ENCODE measurements at regions not wholly inside any gene's neighbourhood (a gene's known extent, or its start where the extent isn't known, plus 50 kb on each side); places are given as distances from the start of the nearest gene placed in this dataset.
"Not testable (repeated sequence)": the region's sequence is repeated elsewhere in the genome, so short reads cannot be mapped to it uniquely, and the experiment has no call there.

- no peak for DNase-seq (ENCODE audit: low read depth in 2 of 2)
These were observed 192.8 kb upstream of the RGS6 start for GRCh38 chr14:71739273-71739990.

- DNase-seq (ENCODE audit: low read depth in 2 of 2), result no peak
These were observed 191.0 kb upstream of the RGS6 start for GRCh38 chr14:71741241-71741640.

DNA sequence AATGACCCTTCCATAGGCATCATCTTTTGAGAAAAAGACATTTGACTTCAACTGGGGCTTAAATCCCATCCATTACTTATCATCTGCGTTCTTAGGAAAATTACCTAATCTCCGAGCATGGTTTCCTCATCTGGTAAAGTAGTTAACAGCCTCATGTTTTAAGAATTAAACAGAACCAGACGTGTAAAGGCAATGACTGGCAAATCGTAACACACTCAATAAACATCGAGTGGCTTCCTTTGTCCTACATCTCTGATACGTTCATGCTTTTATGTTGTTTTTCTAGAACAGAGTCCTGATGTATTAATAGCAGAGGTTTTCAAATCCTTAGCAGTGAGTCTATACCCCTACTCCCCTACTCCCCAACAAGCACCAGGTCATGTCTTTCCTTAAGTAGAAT is 189.7 kb upstream of the RGS6 start:
- no peak for DNase-seq (ENCODE audit: low read depth in 2 of 2)

- no peak for DNase-seq (ENCODE audit: low read depth in 2 of 2)
These were observed 187.2 kb upstream of the RGS6 start for GRCh38 chr14:71745072-71745471.

- DNase-seq (ENCODE audit: low read depth in 2 of 2), result no peak
These were observed 184.0 kb upstream of the RGS6 start for GRCh38 chr14:71748196-71748595.

GRCh38 chr14:71749613-71750238 is 182.5 kb upstream of the RGS6 start:
- no peak for DNase-seq (ENCODE audit: low read depth in 2 of 2)

GRCh38 chr14:71751264-71751663 is 181.0 kb upstream of the RGS6 start:
- no peak for DNase-seq (ENCODE audit: low read depth in 2 of 2)

DNA sequence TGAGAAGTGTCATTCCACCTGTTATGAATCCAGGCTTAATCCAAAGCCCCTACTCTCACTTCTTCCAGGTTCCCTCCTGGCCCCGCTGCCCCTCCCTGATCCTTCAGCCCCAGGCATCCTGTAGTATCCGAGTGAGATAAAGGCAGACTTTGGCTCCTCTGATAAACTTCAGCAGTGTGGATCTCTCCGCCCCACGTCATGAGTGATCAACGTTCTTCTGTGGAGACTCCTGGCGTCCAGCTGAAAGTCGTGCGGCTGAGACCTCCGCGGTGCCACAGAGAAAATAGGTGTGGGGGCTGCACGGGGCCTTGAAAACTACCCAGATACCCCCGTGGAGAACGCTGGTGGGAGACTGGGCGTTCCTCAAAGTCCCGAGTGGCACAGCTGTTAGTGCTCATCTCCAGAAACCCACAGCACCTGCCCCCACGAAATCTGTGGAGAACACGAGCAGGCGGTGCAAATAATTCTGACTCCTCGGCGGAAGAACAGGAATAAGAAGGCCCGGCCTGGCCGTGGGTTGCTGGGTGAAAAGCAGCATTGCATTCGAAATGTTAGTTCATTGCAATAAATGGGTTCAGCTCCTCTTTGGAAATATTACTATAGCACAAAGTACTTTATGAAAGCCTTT is 180.0 kb upstream of the RGS6 start:
- no peak for DNase-seq (ENCODE audit: low read depth in 2 of 2)

DNA sequence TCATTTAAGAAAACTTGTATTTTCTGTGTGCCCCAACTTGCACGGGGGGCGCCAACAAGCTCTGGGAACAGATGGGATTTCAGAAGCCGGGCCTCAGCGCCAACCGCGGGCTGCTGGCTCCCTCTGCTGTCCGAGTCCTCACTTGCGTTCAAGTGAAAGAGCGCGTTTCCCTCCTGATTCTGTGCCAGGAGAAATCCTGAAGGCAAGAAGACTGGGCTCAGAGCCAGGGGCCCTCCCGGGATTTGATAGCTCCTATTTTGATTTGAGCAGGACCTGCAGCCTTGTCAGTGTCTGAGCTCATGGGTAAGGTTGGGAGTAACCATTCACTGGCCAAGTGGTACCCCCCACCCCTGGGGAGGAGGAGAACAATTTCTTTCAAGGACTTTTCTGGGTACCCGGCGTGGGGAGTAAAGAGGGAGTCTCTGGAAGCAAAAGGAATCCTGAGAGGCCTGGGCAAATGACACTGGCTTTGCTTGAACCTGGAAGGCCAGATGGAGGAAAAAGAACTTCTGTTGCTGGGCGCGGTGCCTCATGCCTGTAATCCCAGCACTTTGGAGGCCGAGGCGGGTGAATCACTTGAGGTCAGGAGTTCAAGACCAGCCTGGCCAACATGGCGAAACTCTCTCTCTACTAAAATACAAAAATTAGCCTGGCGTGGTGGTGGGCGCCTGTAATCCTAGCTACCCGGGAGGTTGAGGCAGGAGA is 179.0 kb upstream of the RGS6 start:
- peak; percentile 35 to 49 for DNase-seq (ENCODE audit: low read depth in 2 of 2)

DNA sequence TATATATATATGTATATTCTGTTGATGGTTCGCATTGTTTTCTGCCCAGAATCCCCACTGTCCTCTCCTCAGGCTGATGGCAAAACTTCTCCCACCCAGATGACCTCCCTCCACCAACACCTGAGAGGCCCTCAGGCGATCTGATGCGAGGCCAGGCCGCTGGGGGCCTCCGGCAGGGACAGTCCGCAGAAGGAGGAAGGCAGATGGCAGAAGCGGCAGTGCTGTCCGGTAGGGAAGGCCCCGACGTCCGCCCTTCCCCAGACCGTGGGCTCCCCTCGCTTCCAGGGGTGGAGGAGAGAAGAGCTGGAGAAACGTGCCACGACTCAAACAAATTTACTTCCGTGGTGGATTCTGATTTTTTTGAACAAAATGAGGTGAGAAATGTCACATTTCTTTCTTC is 178.3 kb upstream of the RGS6 start:
- no peak for DNase-seq (ENCODE audit: low read depth in 2 of 2)

DNA sequence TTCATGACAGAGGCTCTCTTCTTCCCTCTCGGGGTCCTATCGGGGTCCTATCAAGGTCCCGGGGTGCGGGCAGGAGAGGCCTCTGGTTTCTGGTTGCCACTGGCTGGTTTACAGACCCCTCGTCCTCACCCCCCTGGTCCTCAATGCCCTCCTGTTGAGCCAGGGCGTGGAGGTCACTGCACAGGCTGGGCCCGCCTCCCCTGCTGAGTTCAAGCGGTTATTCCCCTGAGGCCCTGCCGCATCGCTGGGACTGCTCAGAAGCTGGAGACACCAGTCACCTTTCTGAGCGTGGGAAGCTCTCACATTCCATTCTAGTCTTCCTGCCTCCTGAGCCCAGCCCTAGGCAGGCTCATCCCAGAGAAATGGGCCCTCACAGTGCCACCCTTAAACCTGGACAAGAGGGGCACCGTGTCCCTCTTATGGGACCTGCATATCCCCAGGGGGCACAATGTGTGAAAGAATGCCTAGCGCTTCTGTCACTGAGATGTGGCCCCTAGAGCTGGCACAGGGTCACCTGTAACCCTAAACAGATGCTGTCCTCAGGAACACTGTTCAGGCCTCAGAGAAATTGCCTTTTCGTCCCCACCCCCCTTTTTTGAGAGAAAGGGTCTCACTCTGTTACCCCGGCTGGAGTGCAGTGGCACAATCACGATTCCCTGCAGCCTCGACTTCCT is 177.7 kb upstream of the RGS6 start:
- DNase-seq (ENCODE audit: low read depth in 2 of 2), result no peak

- DNase-seq (ENCODE audit: low read depth in 2 of 2), result no peak
These were observed 173.8 kb upstream of the RGS6 start for GRCh38 chr14:71758229-71758951.

- no peak for DNase-seq (ENCODE audit: low read depth in 2 of 2)
These were observed 169.7 kb upstream of the RGS6 start for GRCh38 chr14:71762575-71762974.

DNA sequence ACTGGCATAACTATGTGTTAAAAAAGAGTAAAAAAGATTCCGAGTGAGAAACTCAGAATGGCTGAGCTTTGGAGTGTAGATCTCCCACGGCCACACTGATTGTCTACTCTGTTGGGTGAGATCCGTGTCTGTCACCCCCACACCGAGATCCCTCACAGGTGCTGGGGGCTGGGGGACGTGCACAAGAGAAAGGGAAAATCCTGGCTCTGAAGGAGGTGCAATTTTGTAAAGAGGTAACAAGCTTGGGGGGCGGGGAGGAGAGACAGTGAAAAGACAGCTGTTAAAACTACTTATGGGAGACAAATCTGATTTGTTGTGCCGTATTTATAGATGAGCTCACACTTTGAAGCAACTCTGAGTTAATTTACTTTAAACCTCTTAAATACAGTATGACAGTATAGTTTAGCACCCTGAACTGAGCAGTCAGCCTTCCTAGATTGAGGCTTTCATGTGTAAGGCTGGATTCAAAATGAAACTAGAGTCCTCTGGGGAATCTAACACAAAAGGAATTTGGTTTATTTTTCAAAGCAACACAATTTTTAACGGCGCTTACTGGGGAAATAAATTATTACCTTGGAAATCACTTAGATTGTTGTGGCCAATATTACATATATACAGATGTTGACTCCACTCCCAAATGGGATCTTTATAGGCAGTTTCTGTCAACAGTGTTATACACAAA is 167.4 kb upstream of the RGS6 start:
- DNase-seq (ENCODE audit: low read depth in 2 of 2), result no peak

- no peak for DNase-seq (ENCODE audit: low read depth in 2 of 2)
These were observed 166.7 kb upstream of the RGS6 start for GRCh38 chr14:71765505-71765904.

- no peak for DNase-seq (ENCODE audit: low read depth in 2 of 2)
These were observed 161.8 kb upstream of the RGS6 start for GRCh38 chr14:71770431-71770830.

GRCh38 chr14:71771421-71771820 is 160.8 kb upstream of the RGS6 start:
- not testable (repeated sequence) for DNase-seq (ENCODE audit: low read depth in 2 of 2)

DNA sequence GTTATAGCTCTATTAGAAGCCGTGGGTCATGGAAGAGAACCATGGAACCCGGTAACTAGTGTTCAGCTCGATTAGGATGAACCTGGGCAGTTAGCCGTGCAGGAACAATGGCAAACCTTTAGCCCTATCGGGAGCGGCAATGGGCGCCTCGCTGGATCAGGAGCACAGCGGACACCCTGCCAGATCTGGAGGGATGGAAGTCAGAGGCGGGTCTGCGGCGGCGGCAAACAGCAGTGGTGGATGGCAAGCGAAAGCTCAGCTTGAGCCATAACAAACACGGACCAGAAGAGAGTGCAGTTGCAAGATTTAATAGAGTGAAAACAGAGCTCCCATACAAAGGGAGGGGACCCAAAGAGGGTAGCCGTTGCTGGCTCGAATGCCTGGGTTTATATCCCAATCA is 160.2 kb upstream of the RGS6 start:
- not testable (repeated sequence) for DNase-seq (ENCODE audit: low read depth in 2 of 2)

GRCh38 chr14:71773898-71774481 is 158.2 kb upstream of the RGS6 start:
- DNase-seq (ENCODE audit: low read depth in 2 of 2), result no peak

Data from stimulated activated CD8-positive, alpha-beta memory T cell treated with anti-CD3 and anti-CD28 coated beads, Interleukin-7, amount 100 ng/mL, for 4 hours (primary cell).